CD4-positive, alpha-beta T cell treated with Interleukin-6 at 100 ng/mL for 8 hours (primary cell): ENCODE measurements at regions not wholly inside any gene's neighbourhood (a gene's known extent, or its start where the extent isn't known, plus 50 kb on each side); places are given as distances from the start of the nearest gene placed in this dataset.
"Not testable (repeated sequence)": the region's sequence is repeated elsewhere in the genome, so short reads cannot be mapped to it uniquely, and the experiment has no call there.

Experiments
- DNase-seq: peaks from one replicate; pipeline ENCODE4 v3.0.0-alpha.2; 2020; ENCODE audit warnings: mixed read lengths, low spot score

DNA sequence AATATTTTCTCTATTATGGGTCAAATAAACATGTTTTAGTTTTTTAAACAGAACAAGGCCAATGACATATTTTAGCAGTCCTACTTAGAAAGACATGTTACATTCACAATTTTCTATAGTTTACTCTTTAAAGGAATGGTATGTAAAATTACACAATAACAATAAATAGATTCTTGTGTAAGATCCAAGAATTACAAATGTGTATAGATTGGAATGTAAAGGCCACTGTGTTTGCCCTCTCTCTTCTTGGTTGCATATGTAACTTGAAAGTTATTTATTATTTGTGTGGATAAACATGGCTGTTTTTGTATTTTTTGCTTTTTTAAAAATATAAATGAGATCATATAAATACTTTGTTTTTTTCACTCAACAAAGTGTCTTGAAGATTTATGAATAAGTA lies 979.3 kb upstream of the CELF2 start:
- no peak for DNase-seq

DNA sequence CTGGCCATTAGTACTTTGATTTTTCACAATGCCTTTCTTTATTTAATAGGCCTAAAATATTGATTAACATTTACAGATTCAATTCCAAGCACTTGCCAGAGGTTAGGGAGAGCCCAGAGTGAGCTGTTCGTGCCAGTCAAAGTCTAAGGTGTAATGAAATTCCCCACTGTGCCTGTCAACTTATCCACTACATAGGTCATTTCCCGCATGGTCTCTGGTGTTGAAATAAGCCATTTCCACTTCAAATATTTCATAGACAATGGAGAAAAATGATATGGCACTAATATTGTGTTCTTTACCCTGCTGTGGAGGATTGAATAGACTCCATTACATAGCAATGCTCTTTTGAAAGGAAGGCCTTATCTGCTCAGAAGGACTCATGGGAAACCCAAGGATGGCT lies 978.1 kb upstream of the CELF2 start:
- DNase-seq: no peak

DNA sequence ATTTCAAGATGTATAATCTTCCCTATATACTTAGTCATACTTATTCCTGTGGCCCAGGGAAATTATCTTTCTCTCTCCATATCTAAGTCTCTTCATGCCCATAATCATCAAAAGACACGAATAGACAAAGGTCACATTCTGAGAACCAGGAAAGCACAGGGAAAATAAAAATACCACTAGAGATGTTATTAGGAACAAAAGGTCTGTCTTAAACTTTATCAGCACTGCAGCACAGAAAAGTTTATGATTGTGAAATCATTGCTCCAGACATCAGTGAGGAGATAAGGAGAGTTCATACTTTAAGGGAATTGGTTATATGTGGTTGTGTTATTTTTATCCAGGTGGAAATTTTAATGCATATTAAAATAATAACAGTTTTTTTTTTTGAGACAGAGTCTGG lies 974.6 kb upstream of the CELF2 start:
- DNase-seq: no peak

DNA sequence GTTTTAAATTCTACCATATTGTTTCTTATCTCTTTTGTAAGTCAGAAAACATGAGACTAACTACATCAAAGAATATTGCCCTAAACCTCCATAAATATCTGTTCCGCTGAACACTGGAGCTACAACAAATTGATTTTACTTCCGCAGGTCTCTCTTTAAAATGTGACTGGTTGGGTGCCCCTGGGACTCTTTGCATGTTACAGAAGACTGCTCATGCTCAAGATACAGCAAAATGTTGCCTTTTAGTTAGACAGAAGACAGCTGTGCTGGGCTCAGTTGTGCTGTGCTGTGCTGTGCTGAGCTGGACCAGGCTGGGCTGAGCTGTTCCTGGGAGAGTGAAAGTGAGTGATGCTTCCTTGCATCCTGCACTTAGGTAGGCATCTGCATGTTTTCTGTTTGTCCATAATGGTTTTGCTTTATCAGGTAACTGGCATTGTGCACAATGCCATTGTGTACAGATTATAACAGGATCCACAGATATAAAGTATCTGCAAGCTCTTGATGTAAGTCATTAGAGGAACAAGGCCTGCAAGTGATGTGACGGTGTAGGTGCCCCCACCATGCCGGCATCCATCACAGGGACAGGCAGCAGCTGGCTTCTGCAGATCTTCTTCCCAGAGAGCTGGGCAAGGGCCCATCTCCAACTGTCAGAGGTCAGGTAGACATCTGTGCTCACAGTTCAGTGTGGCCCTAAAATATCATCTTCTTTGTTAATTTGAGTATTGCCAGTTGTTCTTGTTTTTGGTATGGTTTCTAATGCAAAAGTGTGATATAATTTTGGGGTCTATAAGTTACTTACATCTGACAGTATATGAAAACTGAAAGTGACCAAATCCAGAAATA lies 972.5 kb upstream of the CELF2 start:
- DNase-seq: no peak

DNA sequence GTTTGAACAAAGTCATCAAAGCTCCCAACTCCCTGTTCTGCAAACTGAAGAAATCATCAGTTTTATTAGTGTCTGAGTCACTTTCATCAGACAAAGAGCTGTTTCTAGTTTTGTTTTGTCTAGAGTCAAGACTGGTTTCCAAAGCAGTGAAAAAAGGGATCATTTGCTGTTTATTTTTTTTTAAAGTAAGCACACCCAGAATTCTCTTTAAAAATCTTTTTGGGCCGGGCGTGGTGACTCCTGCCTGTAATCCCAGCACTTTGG lies 972.0 kb upstream of the CELF2 start:
- DNase-seq: no peak

DNA sequence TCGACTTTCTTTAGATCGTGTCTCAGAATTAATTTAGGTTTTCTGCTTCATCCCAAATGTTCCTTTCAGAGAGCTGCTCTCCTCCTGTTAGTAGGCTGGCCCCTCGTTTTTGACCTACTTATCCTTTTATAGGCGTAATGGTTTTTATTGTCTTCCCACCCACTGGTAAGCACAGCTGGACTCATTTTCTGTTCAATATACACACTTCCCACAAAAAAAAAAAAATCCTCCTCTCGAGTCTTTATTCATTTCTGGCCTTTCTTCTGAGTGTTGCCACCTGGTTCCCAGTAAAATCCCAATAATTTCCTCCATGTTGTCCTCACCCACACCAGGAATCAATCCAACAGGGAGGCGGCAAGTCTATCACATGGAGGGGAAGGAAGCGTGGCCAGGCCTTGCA lies 970.2 kb upstream of the CELF2 start:
- DNase-seq: no peak

DNA sequence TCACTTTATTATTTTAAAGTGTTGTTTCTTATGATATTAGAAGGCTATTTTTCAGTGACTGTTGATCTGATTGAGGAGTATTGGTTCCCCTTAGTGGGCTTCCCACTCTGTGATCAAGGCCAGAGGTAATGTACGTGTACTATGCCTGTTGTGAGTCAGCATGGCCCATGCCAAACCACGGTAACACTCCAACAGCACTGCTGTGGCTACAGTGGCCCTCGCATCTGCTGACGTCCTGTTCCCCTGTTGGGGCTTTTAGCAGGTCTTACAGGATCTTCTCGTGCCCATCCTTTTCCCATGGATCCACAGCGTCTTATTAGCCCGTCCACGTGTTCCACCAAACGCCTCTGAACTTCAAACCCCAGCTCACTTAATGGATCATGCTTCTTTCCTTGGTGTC lies 964.6 kb upstream of the CELF2 start:
- DNase-seq: no peak

DNA sequence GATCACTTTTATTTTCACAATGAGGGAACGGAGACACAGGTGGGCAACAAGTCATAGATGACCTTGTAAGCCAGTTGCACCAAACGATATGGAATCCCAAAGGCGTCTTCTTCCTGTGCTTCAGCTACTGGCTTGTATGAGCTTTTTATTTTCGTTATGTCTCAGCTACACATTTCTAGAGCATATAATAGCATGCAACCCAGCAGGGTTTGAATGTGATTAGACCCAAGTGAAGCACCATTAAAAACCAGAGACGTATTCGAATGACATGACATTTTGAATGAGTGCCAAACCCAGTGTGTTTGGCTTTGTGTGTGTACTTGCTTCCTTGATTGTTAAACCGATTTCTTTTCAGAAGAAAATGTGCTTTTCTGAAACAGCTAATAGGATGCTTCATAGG lies 963.2 kb upstream of the CELF2 start:
- DNase-seq: no peak

DNA sequence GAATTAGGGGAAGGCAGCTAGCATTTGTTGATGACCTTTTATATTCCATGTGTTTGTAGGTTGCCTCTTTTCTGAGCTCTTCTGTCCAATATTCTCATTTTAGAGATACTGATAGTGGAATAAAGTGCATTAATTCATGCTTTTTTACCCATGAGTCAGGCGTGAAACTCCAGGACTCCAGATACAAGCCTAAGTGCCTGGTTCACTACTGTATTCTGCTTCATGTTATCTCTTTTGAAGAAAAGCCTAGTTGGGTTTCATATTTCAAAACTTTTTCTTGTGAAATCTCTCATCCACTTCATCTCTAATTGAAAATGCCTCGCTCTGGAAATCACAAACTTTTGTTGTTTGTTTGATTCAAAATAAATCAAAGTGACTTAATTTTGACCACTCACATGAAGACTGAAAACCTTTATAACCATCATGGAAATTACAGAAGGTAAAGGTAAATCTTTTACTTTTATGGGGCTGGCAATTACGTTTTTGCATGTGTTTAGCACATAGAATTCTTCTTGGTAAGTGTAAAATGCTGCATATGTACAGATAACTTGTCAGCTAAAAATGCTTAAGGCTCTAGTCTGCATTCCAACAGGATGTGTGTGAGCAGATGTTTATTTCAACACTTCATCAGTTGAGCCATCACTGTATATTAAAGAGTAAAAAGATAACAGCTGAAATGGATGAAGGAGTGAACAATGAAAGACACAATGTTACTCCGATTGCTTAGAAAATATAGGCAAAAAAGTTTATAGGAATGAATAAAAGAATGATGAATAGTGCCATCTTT lies 961.8 kb upstream of the CELF2 start:
- no peak for DNase-seq

DNA sequence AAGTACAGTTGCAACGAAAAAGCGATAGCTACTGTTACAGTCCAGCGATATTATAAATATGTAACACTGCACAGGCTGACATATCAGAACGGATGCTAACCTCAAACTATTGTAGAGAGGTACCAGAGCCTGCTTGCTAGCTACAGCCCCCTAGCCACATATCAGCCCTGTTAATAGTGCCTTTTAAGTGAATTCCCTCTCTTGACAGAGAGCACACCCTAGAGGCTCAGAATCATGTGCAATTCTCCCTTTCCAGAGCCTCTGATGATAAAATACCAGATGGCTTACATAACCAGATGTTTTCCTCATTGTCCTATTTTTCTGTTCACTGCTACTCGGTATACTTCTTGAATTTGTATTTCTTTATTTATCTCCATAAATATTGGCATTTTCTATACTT lies 960.7 kb upstream of the CELF2 start:
- DNase-seq: no peak

DNA sequence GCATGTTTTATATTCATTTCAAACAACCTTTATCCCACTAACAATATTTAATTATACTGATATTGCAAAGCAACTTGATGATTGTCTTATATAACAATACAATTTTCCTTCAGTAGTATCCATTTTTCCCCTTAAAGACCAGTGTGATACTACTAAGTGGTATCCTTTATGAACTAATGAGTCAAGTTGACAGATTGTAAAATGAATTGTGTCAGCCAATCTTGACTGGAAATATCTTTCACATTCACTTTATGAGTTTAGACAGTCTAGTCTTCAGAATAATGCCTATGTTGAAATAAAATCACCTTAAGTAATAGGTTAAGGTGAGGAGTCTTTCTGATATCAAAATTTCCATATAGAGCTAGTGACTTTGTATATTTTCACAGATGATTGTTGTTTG lies 950.0 kb upstream of the CELF2 start:
- DNase-seq: no peak

DNA sequence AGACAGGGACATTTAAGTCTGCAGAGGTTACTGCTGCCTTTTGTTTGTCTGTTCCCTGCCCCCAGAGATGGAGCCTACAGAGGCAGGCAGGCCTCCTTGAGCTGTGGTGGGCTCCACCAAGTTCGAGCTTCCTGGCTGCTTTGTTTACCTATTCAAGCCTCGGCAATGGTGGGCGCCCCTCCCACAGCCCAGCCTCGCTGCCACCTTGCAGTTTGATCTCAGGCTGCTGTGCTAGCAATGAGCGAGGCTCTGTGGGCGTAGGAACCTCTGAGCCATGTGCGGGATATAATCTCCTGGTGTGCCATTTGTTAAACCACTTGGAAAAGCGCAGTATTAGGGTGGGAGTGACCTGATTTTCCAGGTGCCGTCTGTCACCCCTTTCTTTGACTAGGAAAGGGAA lies 942.8 kb upstream of the CELF2 start:
- DNase-seq: not testable (repeated sequence)

DNA sequence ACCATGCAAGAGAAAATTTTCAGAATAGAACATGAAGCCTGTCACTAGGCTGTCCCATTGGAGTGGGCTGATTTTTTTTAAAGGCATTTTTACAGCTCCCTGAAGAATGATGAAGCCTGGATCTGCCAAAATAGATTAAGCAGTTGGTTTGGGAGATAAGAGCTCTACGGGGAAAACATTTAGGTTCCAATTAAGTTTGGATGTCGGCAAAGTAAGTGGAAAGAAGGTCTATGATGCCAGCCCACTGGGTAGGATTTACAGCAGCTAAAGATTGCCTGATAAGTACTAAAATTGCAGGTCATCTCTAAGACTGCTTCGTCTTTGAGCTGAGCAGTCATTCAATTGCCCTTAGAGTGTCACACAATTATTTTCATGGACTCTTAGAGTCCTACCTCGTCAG lies 939.2 kb upstream of the CELF2 start:
- no peak for DNase-seq

DNA sequence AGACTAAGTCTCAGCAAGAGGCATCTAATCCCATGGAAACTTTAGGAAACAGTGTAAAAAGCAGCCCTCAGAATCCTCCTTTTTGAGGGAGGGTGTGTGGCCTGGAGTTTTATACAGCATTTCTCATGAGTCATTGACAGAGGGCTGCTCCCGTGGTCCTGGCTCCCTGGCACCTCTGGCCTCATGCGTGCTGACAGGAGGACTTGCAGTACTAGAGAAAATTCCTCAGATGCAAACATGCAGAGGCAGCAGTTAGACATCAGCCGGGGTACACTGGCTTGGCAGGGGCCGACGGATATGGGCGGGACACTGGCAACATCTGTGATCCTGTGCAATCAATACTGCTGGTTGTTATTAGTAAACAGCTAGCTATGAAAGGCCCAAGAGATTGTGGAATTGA lies 925.1 kb upstream of the CELF2 start:
- DNase-seq: no peak

DNA sequence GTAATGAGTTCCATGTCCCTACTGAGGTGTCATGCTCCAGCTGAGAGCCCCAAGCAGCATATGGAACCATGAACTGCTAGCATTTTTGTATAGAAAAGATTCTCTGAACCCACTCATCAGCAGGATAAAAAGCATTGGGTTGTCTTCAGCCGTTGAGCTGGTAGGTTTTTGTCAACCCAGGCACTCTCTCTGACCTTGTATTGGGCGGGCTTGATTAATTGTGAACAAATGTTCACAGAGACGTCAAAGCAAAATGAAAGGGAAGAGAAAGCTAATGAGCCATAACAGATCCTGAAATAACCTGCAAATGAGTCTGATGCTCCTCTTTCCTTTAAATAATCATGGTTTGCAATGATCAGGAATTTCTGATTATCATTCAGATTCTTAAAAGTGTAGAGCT lies 924.7 kb upstream of the CELF2 start:
- DNase-seq: no peak

DNA sequence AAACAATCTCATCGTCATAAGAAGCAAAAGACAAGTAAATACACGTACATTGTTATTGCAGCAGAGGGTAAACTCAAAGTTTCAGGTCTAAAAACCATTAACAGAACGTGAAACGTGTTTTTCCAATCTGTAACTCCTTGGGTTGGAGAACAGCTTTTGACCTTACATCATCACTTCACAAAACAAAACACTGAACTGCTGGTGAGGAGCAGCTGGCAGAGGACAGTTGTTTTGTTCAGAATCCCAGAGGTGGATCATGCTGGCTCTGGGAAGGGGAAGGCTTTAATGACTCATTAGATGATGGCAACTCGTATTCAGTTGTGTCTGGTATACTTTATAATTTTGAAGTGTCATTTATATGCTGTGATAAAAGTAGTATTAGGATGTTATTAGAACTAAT lies 923.0 kb upstream of the CELF2 start:
- DNase-seq: no peak

DNA sequence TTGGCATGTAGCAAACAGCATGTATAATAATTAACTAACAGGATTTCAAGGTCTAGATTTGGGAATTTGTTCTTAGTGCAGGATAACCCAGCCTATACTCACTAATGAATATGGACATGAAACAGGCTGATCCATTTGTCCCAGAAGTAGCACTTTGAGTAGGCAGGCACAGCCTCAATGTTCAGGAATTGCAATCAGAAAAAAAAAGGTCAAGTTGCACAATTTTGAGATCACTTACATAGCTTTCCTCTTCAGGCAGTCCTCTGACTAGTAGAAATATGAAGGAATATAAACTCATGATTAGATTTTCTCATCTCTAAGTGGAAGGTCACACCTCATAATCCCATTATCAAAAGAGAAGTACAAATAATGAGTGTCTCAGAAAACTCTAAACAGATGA lies 921.4 kb upstream of the CELF2 start:
- DNase-seq: no peak

DNA sequence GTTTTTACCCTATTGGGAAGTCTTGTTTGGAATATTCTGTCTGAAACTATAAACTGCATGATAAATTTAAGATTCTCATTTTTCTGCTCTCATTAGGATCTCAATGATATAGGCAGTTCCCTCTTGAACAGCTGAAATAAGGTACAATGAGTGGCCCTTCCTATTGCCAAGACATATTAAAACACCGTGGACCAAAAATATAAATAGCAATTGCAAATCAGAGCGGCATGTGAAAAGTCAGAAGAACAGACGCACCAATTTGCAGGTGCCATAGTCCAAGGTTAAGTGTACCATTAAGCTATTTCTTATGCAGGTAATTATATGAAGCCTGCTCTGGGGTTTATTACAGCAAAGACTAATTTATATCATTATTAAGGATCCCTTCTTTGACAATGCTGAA lies 920.8 kb upstream of the CELF2 start:
- DNase-seq: no peak

DNA sequence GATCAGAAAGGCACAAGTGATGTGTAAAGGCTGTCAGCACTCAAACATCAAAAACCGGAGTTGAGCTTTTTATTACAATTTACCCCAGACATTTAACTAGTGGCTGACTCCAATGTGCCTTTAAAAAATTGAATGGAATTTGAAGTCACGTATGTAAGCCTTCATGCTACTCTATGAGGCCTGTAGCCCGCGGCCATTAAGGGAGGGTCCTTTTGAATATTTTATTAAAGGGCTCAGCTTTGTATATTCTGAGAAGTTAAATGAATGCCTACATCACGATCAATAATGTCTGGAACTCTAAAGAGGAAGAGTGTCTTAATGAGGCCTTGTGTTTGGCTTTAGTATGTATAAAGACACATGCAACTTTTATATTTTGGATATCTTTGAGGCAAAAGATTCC lies 916.6 kb upstream of the CELF2 start:
- DNase-seq: no peak

DNA sequence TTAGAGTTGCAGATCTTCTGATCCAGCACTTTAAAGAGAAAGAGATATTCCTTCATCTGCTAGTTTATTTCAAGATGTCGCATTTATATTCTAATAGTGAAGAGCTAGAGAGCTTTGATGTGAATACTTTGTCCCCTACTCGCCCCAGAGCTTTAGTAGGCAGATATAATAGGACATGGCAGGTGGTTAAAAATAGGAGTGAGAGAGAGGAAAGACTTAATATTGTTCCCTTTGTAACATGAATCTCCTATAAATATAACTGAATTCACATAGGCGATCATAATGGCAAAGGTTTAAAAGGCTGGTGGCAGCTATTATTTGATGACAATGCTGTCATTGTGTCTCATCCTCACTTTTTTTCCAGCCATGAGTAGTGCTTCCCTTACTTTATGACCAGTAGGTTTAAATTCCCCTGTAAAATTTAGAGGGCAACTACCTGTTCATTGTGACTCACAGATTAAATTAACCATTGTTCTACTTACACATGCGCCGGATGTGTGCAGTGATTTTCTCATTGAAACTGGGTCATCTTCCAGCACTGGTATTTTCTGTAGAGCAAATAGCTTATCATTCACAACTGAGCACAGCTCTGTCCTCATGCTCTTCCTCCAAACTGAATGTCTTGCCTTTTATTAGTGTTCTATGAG lies 906.7 kb upstream of the CELF2 start:
- DNase-seq: no peak

DNA sequence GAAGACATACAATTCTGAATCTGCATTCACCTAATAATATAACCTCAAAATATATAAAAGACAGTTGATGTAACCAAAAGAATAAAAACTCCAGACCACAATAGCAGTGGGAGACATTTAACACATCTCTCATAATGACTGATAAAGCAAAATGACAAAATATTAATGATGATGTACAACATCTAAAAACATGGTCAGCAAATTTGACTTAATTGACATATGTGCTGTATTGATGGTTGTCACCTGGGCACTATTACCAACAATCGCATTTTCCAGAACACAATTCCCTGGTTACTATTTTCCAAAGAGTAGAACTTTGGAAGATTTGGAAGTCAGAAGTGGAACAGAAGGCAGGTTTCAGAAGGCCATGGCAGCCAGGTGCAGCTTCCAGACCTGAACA lies 899.5 kb upstream of the CELF2 start:
- DNase-seq: no peak

DNA sequence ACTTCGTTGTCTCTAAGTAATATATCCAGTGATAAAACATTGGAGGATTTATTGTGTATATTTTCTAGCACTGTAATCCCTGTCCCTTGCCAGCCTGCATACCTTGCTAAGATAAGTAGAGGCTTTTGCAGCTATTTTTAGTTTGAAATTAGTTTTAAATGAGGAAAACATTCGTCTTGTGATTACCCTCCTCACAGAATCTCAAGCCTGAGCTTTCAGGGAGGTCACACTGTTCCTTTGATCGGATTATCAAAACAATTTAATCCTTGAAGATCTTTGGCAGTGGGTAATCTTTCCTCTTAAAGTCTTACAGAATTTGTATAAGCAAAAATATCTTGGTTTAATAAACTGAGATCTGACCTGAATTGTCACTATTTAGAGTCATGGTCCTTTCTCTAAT lies 897.0 kb upstream of the CELF2 start:
- DNase-seq: no peak

DNA sequence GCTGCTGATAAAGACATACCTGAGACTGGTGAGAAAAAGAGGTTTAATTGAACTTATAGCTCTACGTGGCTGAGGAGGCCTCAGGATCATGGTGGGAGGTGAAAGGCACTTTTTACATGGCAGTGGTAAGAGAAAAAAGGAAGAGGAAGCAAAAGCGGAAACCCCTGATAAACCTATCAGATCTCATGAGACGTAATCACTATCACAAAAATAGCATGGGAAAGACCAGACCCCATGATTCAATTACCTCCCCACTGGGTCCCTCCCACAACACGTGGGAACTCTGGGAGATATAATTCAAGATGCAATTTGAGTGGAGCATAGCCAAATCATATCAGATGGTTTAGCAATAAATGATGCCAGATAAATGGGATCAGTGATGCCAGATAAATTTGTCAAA lies 892.0 kb upstream of the CELF2 start:
- DNase-seq: no peak

DNA sequence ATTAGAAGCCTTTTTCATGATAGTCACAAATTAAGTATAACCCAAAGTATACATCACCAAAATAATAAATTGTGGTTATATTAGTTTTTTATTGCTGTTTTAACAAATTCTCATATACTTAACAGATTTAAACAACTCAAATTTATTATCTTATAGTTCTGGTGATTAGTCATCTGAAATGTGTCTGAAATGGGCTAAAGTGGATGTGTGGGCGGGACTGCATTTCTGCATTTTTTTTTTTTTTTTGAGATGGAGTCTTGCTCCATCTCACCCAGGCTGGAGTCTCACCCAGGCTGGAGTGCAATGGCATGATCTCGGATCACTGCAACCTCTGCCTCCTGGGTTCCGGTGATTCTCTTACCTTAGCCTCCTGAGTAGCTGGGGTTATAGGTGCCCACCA lies 891.5 kb upstream of the CELF2 start:
- no peak for DNase-seq
